ENCODE measurements at regions not wholly inside any gene's neighbourhood (a gene's known extent, or its start where the extent isn't known, plus 50 kb on each side); places are given as distances from the start of the nearest gene placed in this dataset.
A peak's percentile ranks its signal among the peaks of the same experiment; 100 is the strongest.

- intact Hi-C loops (cut with DNase I), result no loop called here
- no peaks in the 10 kb centered on the region for H3K9me3 ChIP-seq
- H3K27me3 ChIP-seq, result no peaks in the 10 kb centered on the region
- no peak for DNase-seq
- H3K36me3 ChIP-seq, result no peaks in the 10 kb centered on the region
- no peak overlapping the region for H3K4me3 ChIP-seq
- no peak for ATAC-seq
- no peak for FAIRE-seq
- no peak for TF ChIP-seq CTCF (IDR thresholded peaks at IDR 0.05)
- H3K27ac ChIP-seq, result no peak overlapping the region
- no peaks in the 10 kb centered on the region for H3K4me1 ChIP-seq
Observed at GRCh38 chr4:123783921-123784320, 387.3 kb downstream of the SPRY1 start.

- FAIRE-seq, result no peak
- no peaks in the 10 kb centered on the region for H3K36me3 ChIP-seq
- DNase-seq, result no peak
- no peaks in the 10 kb centered on the region for H3K4me1 ChIP-seq
- no peaks in the 10 kb centered on the region for H3K9me3 ChIP-seq
- TF ChIP-seq CTCF (IDR thresholded peaks at IDR 0.05), result no peak
- H3K27me3 ChIP-seq, result no peaks in the 10 kb centered on the region
- no peak for ATAC-seq
- intact Hi-C loops (cut with DNase I), result no loop called here
- no peak overlapping the region for H3K4me3 ChIP-seq
- peak overlapping the region in 1 of 4 donors; percentile 11 for H3K27ac ChIP-seq
Observed at GRCh38 chr4:123784626-123785025, 388.0 kb downstream of the SPRY1 start.

- Histone ChIP-seq H3K36me3 (no peaks in the 10 kb centered on the region), H3K9me3 (no peaks in the 10 kb centered on the region), H3K4me3 (no peak overlapping the region), H3K27ac (no peak overlapping the region), H3K4me1 (no peaks in the 10 kb centered on the region), H3K27me3 (no peaks in the 10 kb centered on the region)
- peak in 2 of 4 donors; percentile 45 to 66 for ATAC-seq
- WGBS, 2 donors, result 65 to 68% methylated on average over 3 of the region's 3 CpGs
- DNase-seq, result peak in 2 of 6 donors; percentile 5 to 12
- FAIRE-seq, result no peak
- intact Hi-C loops (cut with DNase I), result no loop called here
- TF ChIP-seq CTCF (IDR thresholded peaks at IDR 0.05), result no peak
Observed at GRCh38 chr4:123785538-123785937, 388.9 kb downstream of the SPRY1 start.

- Histone ChIP-seq H3K27me3 (no peaks in the 10 kb centered on the region), H3K36me3 (no peaks in the 10 kb centered on the region), H3K27ac (no peak overlapping the region), H3K4me3 (no peak overlapping the region), H3K9me3 (no peaks in the 10 kb centered on the region), H3K4me1 (no peaks in the 10 kb centered on the region)
- 67 to 78% methylated on average over 6 of the region's 6 CpGs for WGBS, 2 donors
- no peak for DNase-seq
- FAIRE-seq, result no peak
- intact Hi-C loops (cut with DNase I), result no loop called here
- TF ChIP-seq CTCF (IDR thresholded peaks at IDR 0.05), result no peak
- no peak for ATAC-seq
Observed at GRCh38 chr4:123786163-123786915, 389.7 kb downstream of the SPRY1 start.

GRCh38 chr4:123786920-123787319 lies 390.3 kb downstream of the SPRY1 start:
- ATAC-seq, result peak in 1 of 4 donors; percentile 56
- peak in 1 of 6 donors; percentile 25 for DNase-seq
- FAIRE-seq, result no peak
- Histone ChIP-seq H3K4me1 (no peaks in the 10 kb centered on the region), H3K4me3 (no peak overlapping the region), H3K27ac (no peak overlapping the region), H3K27me3 (no peaks in the 10 kb centered on the region), H3K9me3 (no peaks in the 10 kb centered on the region), H3K36me3 (no peaks in the 10 kb centered on the region)
- 68 to 77% methylated on average over 3 of the region's 3 CpGs for WGBS, 2 donors
- no peak for TF ChIP-seq CTCF (IDR thresholded peaks at IDR 0.05)
- intact Hi-C loops (cut with DNase I), result no loop called here

All from pancreas (tissue), 10 donors.